Ovary (tissue), 7 donors: ENCODE measurements at regions not wholly inside any gene's neighbourhood (a gene's known extent, or its start where the extent isn't known, plus 50 kb on each side); places are given as distances from the start of the nearest gene placed in this dataset.

Experiments
- DNase-seq, 5 donors: peaks; one replicate each; pipeline ENCODE4 v3.0.0-alpha.2; 2019 to 2020
- H3K27ac ChIP-seq, 2 donors: fragments of 200-600 bp; one replicate each; pipeline versions ENCODE4 v1.5.1 to v1.8.0; 2019 to 2022
- H3K27me3 ChIP-seq: fragments of 200-600 bp; one replicate; pipeline ENCODE4 v1.8.0; 2022
- H3K36me3 ChIP-seq: fragments of 200-600 bp; sonication (generic); one replicate; pipeline ENCODE4 v1.5.1; 2019
- H3K4me1 ChIP-seq: one replicate; pipeline ENCODE4 v1.8.1; 2013; ENCODE audit warnings: mild to moderate bottlenecking, moderate library complexity; ENCODE audit not compliant: insufficient read depth
- H3K4me3 ChIP-seq: fragments of 200-600 bp; sonication (generic); one replicate; pipeline ENCODE4 v1.5.1; 2017
- H3K9me3 ChIP-seq, 2 donors: fragments of 200-600 bp in 1 of 2; sonication (generic) in 1 of 2; one replicate each; pipeline versions ENCODE4 v1.5.1 to v1.8.1; 2013 to 2019; ENCODE audit warnings: mild to moderate bottlenecking in 1 of 2, moderate library complexity in 1 of 2
- EP300 ChIP-seq: sonication (generic); formaldehyde crosslinking; IDR thresholded peaks from one replicate; pipeline ENCODE4 v1.6.1; 2017; ENCODE audit warnings: antibody characterized with exemption
- POLR2A ChIP-seq: fragments of 450-650 bp; IDR thresholded peaks from one replicate; pipeline ENCODE4 v1.6.1; 2017; ENCODE audit warnings: antibody characterized with exemption, mild to moderate bottlenecking, moderate library complexity
- WGBS, 3 donors: extraction: QIAGEN DNeasy Blood & Tissue Kit in 1 of 3; methylation state at CpG; one replicate each; pipeline versions ENCODE4 v1.1.5 to v1.1.7; 2013 to 2017; 5-methylcytosine and 5-hydroxymethylcytosine counted together
- intact Hi-C, 4 donors: fragments of 100-400 bp; cut with DNase I; formaldehyde crosslinking; loops; one replicate each; pipeline versions ENCODE4 v1.11.0 to v1.15.1; 2022 to 2023
- TF ChIP-seq, protein P1 (sequence below), 3 donors: fragments of 450-650 bp in 2 of 3; fragments of 200-600 bp in 1 of 3; IDR thresholded peaks; one replicate each; pipeline versions ENCODE4 v1.5.1 to v1.8.0; 2016 to 2022; ENCODE audit warnings: antibody characterized with exemption in 3 of 3, mild to moderate bottlenecking in 1 of 3
- donor health status: DM: no; HTN: no; CAD: no; lungs with moderate emphysema.
- donor health status: DM: no; HTN: no; CAD: no.
- donor health status: Bipolar disorder and iron deficiency.
- donor health status: DM: no; HTN: no; CAD: no.
- donor health status: DM: yes; HTN: yes; CAD: no.

DNA sequence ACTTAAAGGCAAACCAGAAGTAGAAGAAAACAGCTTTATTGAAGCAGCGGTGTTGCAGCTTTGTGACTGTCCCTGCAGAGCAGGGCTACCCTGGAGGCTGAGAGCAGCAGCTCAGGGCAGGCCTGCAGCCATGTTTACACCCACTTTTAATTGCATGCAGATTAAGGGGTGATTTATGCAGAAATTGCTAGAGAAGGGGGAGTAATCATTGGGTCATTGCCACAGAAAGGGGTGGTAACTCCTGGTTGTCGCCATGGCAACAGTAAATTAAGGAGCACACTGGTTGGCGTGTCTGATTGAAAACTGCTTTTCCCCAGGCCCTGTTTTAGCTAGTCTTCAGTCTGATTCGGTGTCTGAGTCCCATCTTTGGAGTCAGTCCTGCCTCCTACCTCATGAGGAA lies 195.4 kb upstream of the HDAC4 start:
- WGBS, 3 donors = 63 to 74% (median 70%) methylated on average over 4 of the region's 4 CpGs
- H3K27me3 ChIP-seq = no peaks in the 10 kb centered on the region
- H3K4me1 ChIP-seq = no peaks in the 10 kb centered on the region
- H3K27ac ChIP-seq = no peak overlapping the region
- H3K4me3 ChIP-seq = no peak overlapping the region
- H3K9me3 ChIP-seq = no peaks in the 10 kb centered on the region
- intact Hi-C loops = loop anchor here in 1 of 4 donors (5.0 kb wide), 1 partner anchor 396 kb away; no protein-coding TSS in a partner anchor
- H3K36me3 ChIP-seq = no peaks in the 10 kb centered on the region
- TF ChIP-seq EP300 = no peak
- TF ChIP-seq, protein P1, sequence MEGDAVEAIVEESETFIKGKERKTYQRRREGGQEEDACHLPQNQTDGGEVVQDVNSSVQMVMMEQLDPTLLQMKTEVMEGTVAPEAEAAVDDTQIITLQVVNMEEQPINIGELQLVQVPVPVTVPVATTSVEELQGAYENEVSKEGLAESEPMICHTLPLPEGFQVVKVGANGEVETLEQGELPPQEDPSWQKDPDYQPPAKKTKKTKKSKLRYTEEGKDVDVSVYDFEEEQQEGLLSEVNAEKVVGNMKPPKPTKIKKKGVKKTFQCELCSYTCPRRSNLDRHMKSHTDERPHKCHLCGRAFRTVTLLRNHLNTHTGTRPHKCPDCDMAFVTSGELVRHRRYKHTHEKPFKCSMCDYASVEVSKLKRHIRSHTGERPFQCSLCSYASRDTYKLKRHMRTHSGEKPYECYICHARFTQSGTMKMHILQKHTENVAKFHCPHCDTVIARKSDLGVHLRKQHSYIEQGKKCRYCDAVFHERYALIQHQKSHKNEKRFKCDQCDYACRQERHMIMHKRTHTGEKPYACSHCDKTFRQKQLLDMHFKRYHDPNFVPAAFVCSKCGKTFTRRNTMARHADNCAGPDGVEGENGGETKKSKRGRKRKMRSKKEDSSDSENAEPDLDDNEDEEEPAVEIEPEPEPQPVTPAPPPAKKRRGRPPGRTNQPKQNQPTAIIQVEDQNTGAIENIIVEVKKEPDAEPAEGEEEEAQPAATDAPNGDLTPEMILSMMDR (IDR thresholded peaks at IDR 0.05) = no peak
- no peak for TF ChIP-seq POLR2A
- no peak for DNase-seq

- Histone ChIP-seq H3K4me3 (no peak overlapping the region), H3K4me1 (no peaks in the 10 kb centered on the region), H3K27ac (no peak overlapping the region), H3K27me3 (no peaks in the 10 kb centered on the region), H3K9me3 (no peaks in the 10 kb centered on the region), H3K36me3 (no peaks in the 10 kb centered on the region)
- TF ChIP-seq EP300 = no peak
- TF ChIP-seq POLR2A = no peak
- TF ChIP-seq, protein P1 (IDR thresholded peaks at IDR 0.05) = no peak
- intact Hi-C loops = loop anchor here in 1 of 4 donors (5.0 kb wide), 1 partner anchor 397 kb away; no protein-coding TSS in a partner anchor
- peak in 2 of 5 donors; percentile 0 to 3 for DNase-seq
- WGBS, 3 donors = 86 to 89% (median 89%) methylated on average over 8 of the region's 8 CpGs
Observed at GRCh38 chr2:239595726-239596125, 194.9 kb upstream of the HDAC4 start.

DNA sequence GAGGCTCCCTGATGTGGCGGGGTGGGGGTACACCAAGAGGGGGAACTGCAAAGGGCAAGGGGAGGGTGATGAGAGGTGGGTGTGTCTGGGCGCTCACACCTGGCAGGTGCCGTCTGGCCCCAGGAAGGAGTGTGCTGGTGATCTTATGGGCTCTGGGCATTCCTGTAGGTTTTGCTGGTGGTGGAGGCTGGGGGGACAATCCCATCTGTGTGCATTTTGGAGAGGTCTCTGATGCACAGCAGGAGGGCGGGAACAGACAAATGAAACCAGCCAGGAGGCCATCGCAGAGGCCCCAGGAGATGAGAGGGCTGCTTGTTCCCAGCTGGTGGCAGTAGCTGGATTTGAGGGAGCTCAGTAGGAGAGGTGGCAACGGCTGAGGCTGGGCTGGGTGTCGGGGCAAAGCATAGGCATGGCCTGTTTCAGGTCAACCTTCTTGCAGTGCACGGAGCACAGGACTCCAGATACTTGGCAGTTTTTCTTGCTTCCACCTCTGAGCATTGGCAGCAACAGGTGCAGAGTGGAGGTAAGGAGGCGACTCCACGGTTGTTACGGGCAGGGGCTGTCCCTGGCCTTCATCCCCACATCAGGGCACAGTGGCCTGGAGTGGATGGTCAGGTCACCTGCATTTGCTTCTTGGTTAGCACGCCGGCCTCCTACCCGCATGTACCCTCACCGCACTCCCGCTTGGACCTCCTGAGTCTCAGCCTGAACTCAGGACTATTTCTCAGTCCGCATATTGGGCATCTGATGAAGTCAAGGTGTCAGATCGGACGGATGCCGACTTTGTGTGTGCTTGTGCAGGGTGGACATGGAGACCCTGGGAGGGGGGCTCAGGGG lies 194.2 kb upstream of the HDAC4 start:
- H3K9me3 ChIP-seq = no peaks in the 10 kb centered on the region
- TF ChIP-seq, protein P1 (IDR thresholded peaks at IDR 0.05) = no peak
- TF ChIP-seq POLR2A = no peak
- TF ChIP-seq EP300 = no peak
- no peak overlapping the region for H3K4me3 ChIP-seq
- peak in 2 of 5 donors; percentile 3 to 18 for DNase-seq
- H3K4me1 ChIP-seq = no peaks in the 10 kb centered on the region
- H3K27me3 ChIP-seq = no peaks in the 10 kb centered on the region
- H3K36me3 ChIP-seq = no peaks in the 10 kb centered on the region
- no peak overlapping the region for H3K27ac ChIP-seq
- intact Hi-C loops = loop anchor here in 1 of 4 donors (5.0 kb wide), 1 partner anchor 397 kb away; no protein-coding TSS in a partner anchor
- 92 to 94% (median 93%) methylated on average over 20 of the region's 20 CpGs for WGBS, 3 donors

- H3K4me3 ChIP-seq = no peak overlapping the region
Observed at GRCh38 chr2:239594019-239594771, 193.4 kb upstream of the HDAC4 start.

More at GRCh38 chr2:239594019-239594771, 193.4 kb upstream of the HDAC4 start:
- Histone ChIP-seq H3K9me3 (no peaks in the 10 kb centered on the region), H3K4me1 (no peaks in the 10 kb centered on the region), H3K27ac (no peak overlapping the region), H3K36me3 (no peaks in the 10 kb centered on the region), H3K27me3 (no peaks in the 10 kb centered on the region)
- peak in 2 of 5 donors; percentile 4 to 17 for DNase-seq
- intact Hi-C loops = no loop called here
- WGBS, 3 donors = 74 to 86% (median 84%) methylated on average over 14 to 17 of the region's 17 CpGs
- TF ChIP-seq POLR2A (no peak), EP300 (no peak)
- TF ChIP-seq, protein P1 (IDR thresholded peaks at IDR 0.05) = no peak
